ENCODE measurements at regions not wholly inside any gene's neighbourhood (a gene's known extent, or its start where the extent isn't known, plus 50 kb on each side); places are given as distances from the start of the nearest gene placed in this dataset.

DNA sequence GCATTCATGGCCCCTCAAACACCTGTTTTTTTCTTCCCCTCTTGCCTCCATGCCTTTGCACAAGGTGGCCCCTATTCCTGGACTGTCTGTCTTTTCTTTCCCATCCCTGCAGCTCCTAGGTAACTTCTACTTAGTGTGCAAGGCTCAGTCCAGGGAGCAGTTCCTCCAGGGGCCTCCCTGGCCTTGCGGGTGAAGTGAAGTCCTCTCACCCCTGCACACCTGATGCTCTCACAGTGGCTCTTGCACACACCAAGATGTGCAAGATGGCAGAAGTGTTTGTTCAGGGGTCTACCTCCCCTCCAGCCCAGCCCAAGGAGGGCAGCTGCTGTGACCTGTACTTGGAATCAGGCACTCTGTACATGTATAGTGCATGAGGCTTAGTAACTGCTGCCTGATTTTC is 236.8 kb upstream of the HS6ST1 start:
- no peak for TF ChIP-seq EZH2phosphoT487 (IDR thresholded peaks at IDR 0.05; ENCODE audit: low read depth, severe bottlenecking, unreplicated experiment)
- TF ChIP-seq, protein P1, sequence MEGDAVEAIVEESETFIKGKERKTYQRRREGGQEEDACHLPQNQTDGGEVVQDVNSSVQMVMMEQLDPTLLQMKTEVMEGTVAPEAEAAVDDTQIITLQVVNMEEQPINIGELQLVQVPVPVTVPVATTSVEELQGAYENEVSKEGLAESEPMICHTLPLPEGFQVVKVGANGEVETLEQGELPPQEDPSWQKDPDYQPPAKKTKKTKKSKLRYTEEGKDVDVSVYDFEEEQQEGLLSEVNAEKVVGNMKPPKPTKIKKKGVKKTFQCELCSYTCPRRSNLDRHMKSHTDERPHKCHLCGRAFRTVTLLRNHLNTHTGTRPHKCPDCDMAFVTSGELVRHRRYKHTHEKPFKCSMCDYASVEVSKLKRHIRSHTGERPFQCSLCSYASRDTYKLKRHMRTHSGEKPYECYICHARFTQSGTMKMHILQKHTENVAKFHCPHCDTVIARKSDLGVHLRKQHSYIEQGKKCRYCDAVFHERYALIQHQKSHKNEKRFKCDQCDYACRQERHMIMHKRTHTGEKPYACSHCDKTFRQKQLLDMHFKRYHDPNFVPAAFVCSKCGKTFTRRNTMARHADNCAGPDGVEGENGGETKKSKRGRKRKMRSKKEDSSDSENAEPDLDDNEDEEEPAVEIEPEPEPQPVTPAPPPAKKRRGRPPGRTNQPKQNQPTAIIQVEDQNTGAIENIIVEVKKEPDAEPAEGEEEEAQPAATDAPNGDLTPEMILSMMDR (IDR thresholded peaks at IDR 0.05; ENCODE audit: poor library complexity), result no peak
- TF ChIP-seq EZH2 (IDR thresholded peaks at IDR 0.05; ENCODE audit: borderline replicate concordance), result no peak
